Right lobe of liver (tissue), 6 donors: ENCODE measurements at regions not wholly inside any gene's neighbourhood (a gene's known extent, or its start where the extent isn't known, plus 50 kb on each side); places are given as distances from the start of the nearest gene placed in this dataset.

ENCODE experiments used
- ATAC-seq, 4 donors: fragments of 200-7000 bp; cut with Tn5 transposase; one replicate each; pipeline ENCODE4 v1.9.1; 2020; ENCODE audit warnings: mild to moderate bottlenecking in 4 of 4, moderate library complexity in 4 of 4
- DNase-seq, 3 donors: peaks; one replicate each; pipeline ENCODE4 v3.0.0-alpha.2; 2020
- H3K27ac ChIP-seq, 3 donors: fragments of 200-600 bp; one replicate each; pipeline ENCODE4 v1.8.0; 2022
- H3K27me3 ChIP-seq, 2 donors: fragments of 200-600 bp; one replicate each; pipeline ENCODE4 v1.8.0; 2022
- H3K36me3 ChIP-seq, 4 donors: fragments of 200-600 bp; sonication (generic) in 1 of 4; one replicate each; pipeline versions ENCODE4 v1.5.1 to v1.8.0; 2017 to 2022; ENCODE audit warnings: control low read depth in 1 of 4
- H3K4me1 ChIP-seq, 4 donors: fragments of 200-600 bp; sonication (generic) in 1 of 4; one replicate each; pipeline versions ENCODE4 v1.5.1 to v1.8.0; 2017 to 2022; ENCODE audit warnings: control low read depth in 1 of 4
- H3K4me3 ChIP-seq, 3 donors: fragments of 200-600 bp; one replicate each; pipeline ENCODE4 v1.8.0; 2022
- H3K9me3 ChIP-seq, 4 donors: fragments of 200-600 bp; sonication (generic) in 1 of 4; one replicate each; pipeline versions ENCODE4 v1.5.1 to v1.8.0; 2017 to 2022; ENCODE audit warnings: control low read depth in 1 of 4
- CTCF ChIP-seq, 4 donors: fragments of 200-600 bp in 3 of 4; fragments of 450-650 bp in 1 of 4; IDR thresholded peaks; one replicate each; pipeline versions ENCODE4 v1.5.1 to v1.8.0; 2016 to 2022; ENCODE audit warnings: antibody characterized with exemption in 4 of 4, mild to moderate bottlenecking in 2 of 4
- POLR2A ChIP-seq: fragments of 450-650 bp; IDR thresholded peaks from one replicate; pipeline ENCODE4 v1.6.1; 2017; ENCODE audit warnings: antibody characterized with exemption, mild to moderate bottlenecking
- WGBS: methylation state at CpG from one replicate; pipeline ENCODE4 v1.1.6; 2018; ENCODE audit warnings: low coverage, low lambda C conversion rate; ENCODE audit not compliant: insufficient coverage; ENCODE audit errors: missing lambda C conversion rate; 5-methylcytosine and 5-hydroxymethylcytosine counted together
- intact Hi-C, 2 donors: fragments of 100-400 bp; cut with DNase I; formaldehyde crosslinking; loops; one replicate each; pipeline versions ENCODE4 v1.11.2 to v1.14.1; 2022
- donor health status: DM: no; HTN: yes; CAD: no.
- donor health status: DM: no; HTN: no; CAD: no.
- donor health status: DM: no; HTN: no; CAD: no.
- donor health status: DM: no; HTN: yes; CAD: no.
- donor health status: DM: no; HTN: yes; CAD: no.

DNA sequence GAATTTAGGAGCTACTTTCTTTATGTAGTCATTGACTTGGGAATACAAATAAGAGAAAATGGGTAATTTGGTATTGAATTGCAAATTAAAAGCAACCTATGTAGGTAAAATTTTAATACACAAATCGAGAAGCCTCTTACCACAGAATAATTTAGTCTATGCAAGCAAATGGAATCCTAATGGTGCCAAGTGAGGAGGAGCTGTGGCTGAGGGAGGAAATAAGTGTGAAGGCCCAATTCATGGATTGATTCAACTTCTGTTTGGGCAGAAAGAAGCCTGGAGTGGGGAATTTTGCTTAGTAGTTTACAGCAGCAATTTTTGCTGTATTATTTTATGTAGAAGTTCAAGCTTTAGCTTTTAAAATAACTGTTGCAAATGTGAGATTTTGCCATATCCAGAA, 291.9 kb downstream of the OXSM start:
- DNase-seq = no peak
- Histone ChIP-seq H3K4me3 (no peak overlapping the region), H3K27me3 (no peaks in the 10 kb centered on the region), H3K27ac (no peak overlapping the region), H3K4me1 (no peaks in the 10 kb centered on the region), H3K36me3 (no peaks in the 10 kb centered on the region), H3K9me3 (no peaks in the 10 kb centered on the region)
- TF ChIP-seq CTCF (IDR thresholded peaks at IDR 0.05) = no peak
- ATAC-seq = no peak
- WGBS = 21% methylated on average over 1 of the region's 1 CpG
- intact Hi-C loops = no loop called here

- Histone ChIP-seq H3K27ac (no peak overlapping the region), H3K4me3 (no peak overlapping the region), H3K27me3 (no peaks in the 10 kb centered on the region), H3K9me3 (no peaks in the 10 kb centered on the region), H3K4me1 (no peaks in the 10 kb centered on the region), H3K36me3 (no peaks in the 10 kb centered on the region)
- WGBS = 76% methylated on average over 3 of the region's 3 CpGs
- no peak for DNase-seq
- ATAC-seq = no peak
- intact Hi-C loops = no loop called here
- TF ChIP-seq CTCF (IDR thresholded peaks at IDR 0.05) (no peak), POLR2A (no peak)
These were observed 293.0 kb downstream of the OXSM start for GRCh38 chr3:26082911-26083310.

GRCh38 chr3:26084629-26085028, 294.7 kb downstream of the OXSM start:
- H3K4me1 ChIP-seq = no peaks in the 10 kb centered on the region
- WGBS = 28% methylated on average over 2 of the region's 2 CpGs
- H3K27me3 ChIP-seq = no peaks in the 10 kb centered on the region
- no peak for DNase-seq
- TF ChIP-seq POLR2A (no peak), CTCF (IDR thresholded peaks at IDR 0.05) (no peak)
- ATAC-seq = no peak
- H3K27ac ChIP-seq = no peak overlapping the region
- intact Hi-C loops = no loop called here
- no peaks in the 10 kb centered on the region for H3K36me3 ChIP-seq
- no peak overlapping the region for H3K4me3 ChIP-seq
- no peaks in the 10 kb centered on the region for H3K9me3 ChIP-seq

GRCh38 chr3:26087751-26088150, 297.9 kb downstream of the OXSM start:
- Histone ChIP-seq H3K4me3 (no peak overlapping the region), H3K9me3 (no peaks in the 10 kb centered on the region), H3K4me1 (no peaks in the 10 kb centered on the region), H3K36me3 (no peaks in the 10 kb centered on the region), H3K27me3 (no peaks in the 10 kb centered on the region), H3K27ac (no peak overlapping the region)
- ATAC-seq (no peak), DNase-seq (no peak)
- intact Hi-C loops = no loop called here
- WGBS = 38% methylated on average over 2 of the region's 3 CpGs
- TF ChIP-seq POLR2A = no peak
- no peak for TF ChIP-seq CTCF (IDR thresholded peaks at IDR 0.05)

DNA sequence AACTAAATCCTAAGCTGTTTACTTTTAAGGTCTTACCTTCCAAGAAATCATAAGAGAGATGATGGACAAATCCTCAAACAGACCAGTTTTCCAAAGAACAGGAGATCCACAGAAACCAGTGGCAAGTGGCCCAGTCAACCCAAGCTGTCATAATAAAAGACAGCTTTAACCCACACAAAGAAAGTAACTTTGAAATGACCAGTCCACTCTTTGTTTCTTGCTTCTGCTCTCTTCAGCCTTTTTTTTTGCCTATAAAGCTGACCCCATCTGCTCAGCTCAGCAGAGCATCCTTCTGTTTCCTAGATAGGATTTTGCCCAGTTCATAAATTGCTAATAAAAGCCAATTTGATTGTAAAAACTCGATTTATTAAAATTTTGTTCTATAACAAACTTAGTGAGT, 299.4 kb downstream of the OXSM start:
- intact Hi-C loops = no loop called here
- H3K9me3 ChIP-seq = no peaks in the 10 kb centered on the region
- WGBS = 14% methylated on average over 1 of the region's 1 CpG
- H3K27me3 ChIP-seq = no peaks in the 10 kb centered on the region
- ATAC-seq (no peak), DNase-seq (no peak)
- TF ChIP-seq POLR2A (no peak), CTCF (IDR thresholded peaks at IDR 0.05) (no peak)
- H3K4me3 ChIP-seq = no peak overlapping the region
- no peaks in the 10 kb centered on the region for H3K36me3 ChIP-seq
- no peak overlapping the region for H3K27ac ChIP-seq
- no peaks in the 10 kb centered on the region for H3K4me1 ChIP-seq
